ENCODE measurements at regions not wholly inside any gene's neighbourhood (a gene's known extent, or its start where the extent isn't known, plus 50 kb on each side); places are given as distances from the start of the nearest gene placed in this dataset.

DNA sequence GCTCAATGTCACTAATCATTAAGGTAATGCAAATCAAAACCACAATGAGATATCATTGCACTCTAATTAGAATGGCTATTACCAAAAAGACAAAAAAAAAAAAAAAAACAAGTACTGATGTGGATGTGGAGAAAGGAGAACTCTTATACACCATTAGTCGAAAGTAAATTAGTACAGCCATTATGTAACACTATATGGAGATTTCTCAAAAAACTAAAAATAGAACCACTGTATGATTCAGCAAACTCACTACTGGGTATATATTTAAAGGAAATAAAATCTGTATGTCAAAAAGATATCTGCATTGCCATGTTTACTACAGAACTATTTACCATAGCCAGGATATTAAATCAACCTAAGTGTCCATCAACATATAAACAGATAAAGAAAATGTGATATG lies 265.4 kb upstream of the ARHGAP20 start:
- DNase-seq (ENCODE audit: low spot score in 2 of 2) = no peak
- 81 to 83% methylated on average over 1 of the region's 1 CpG for WGBS, 2 donors
- intact Hi-C loops (cut with DNase I; ENCODE audit: low total_unique reads) = no loop called here
- no peak overlapping the region for H3K4me3 ChIP-seq (ENCODE audit: low read depth, poor library complexity, severe bottlenecking)
- TF ChIP-seq, protein P1, sequence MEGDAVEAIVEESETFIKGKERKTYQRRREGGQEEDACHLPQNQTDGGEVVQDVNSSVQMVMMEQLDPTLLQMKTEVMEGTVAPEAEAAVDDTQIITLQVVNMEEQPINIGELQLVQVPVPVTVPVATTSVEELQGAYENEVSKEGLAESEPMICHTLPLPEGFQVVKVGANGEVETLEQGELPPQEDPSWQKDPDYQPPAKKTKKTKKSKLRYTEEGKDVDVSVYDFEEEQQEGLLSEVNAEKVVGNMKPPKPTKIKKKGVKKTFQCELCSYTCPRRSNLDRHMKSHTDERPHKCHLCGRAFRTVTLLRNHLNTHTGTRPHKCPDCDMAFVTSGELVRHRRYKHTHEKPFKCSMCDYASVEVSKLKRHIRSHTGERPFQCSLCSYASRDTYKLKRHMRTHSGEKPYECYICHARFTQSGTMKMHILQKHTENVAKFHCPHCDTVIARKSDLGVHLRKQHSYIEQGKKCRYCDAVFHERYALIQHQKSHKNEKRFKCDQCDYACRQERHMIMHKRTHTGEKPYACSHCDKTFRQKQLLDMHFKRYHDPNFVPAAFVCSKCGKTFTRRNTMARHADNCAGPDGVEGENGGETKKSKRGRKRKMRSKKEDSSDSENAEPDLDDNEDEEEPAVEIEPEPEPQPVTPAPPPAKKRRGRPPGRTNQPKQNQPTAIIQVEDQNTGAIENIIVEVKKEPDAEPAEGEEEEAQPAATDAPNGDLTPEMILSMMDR (IDR thresholded peaks at IDR 0.05) = no peak
- TF ChIP-seq POLR2A (IDR thresholded peaks at IDR 0.05) = no peak

DNA sequence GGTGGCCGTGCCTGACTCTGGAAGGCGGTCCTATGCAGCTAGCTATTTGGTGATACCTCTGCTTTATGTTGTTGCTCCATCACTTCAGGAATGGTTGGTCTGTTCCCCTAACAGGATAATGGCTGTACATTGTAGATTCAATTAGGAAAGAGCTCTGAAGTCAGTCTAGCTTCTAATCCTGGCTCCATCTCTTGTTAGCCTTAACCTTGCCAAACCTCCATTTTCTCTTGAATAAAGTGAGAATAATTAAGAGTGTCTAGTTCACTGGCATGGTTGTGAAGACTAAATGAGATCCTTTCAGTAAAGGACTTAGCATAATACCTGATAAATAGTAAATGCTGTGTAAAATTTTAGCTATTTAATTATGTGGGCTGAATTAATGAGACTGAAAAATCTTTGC lies 262.5 kb upstream of the ARHGAP20 start:
- no peak for DNase-seq (ENCODE audit: low spot score in 2 of 2)
- intact Hi-C loops (cut with DNase I; ENCODE audit: low total_unique reads) = no loop called here
- no peak overlapping the region for H3K4me3 ChIP-seq (ENCODE audit: low read depth, poor library complexity, severe bottlenecking)
- TF ChIP-seq POLR2A (IDR thresholded peaks at IDR 0.05) = no peak
- TF ChIP-seq, protein P1 (IDR thresholded peaks at IDR 0.05) = no peak
- WGBS, 2 donors = 94% methylated on average over 2 of the region's 2 CpGs

DNA sequence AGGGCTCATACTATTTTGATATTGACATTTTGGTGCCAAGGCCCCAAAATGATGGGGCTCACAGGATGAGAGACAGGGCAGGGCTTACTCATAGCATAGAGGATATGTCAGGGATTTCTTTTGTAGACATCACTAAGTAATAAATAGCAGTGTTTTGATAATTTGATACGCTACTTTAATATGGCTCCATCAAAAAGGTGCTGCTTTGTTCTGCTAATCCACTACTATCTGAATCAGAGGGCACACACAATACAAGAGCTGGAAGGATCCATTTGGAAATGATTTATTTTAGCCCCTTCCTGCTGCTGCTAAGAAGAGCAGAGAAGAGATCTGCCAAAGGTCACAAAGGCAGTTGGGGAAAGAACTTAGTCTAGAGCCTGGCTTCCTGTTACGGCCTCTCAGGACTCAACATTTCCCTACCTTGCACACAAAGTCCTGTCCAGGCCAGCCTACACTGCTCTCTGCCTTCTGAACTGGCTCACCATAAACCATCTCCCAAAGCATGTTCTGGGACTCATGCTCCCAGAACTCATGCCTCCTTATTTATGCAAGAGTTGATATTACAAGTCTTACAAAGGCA lies 261.3 kb upstream of the ARHGAP20 start:
- WGBS, 2 donors = 82 to 85% methylated on average over 2 of the region's 2 CpGs
- no peak for DNase-seq (ENCODE audit: low spot score in 2 of 2)

DNA sequence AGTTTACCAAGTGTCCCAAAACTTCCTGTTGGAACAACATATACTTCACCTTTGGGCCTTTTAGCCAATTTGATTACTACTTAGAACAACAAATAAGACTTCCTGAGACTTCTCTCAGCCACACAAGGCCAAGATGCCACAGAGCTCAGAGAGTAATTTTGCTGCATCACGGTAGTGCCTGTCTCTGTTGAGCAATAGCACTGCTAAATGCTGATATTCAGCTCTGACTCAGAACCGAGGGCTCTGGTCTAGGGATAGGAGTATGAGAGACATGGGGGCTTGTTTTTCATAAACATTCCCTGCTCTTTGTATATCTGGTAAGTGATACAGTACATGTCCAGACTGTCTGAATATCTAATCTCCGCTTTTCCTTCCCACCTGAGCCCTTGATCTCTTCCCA lies 260.4 kb upstream of the ARHGAP20 start:
- WGBS, 2 donors = 68 to 72% methylated on average over 3 of the region's 3 CpGs
- H3K4me3 ChIP-seq (ENCODE audit: low read depth, poor library complexity, severe bottlenecking) = no peak overlapping the region
- no peak for DNase-seq (ENCODE audit: low spot score in 2 of 2)
- intact Hi-C loops (cut with DNase I; ENCODE audit: low total_unique reads) = no loop called here
- no peak for TF ChIP-seq POLR2A (IDR thresholded peaks at IDR 0.05)
- TF ChIP-seq, protein P1 (IDR thresholded peaks at IDR 0.05) = no peak

More for the DNA sequence above, 261.3 kb upstream of the ARHGAP20 start:
- H3K4me3 ChIP-seq (ENCODE audit: low read depth, poor library complexity, severe bottlenecking) = no peak overlapping the region
- intact Hi-C loops (cut with DNase I; ENCODE audit: low total_unique reads) = no loop called here
- no peak for TF ChIP-seq POLR2A (IDR thresholded peaks at IDR 0.05)
- TF ChIP-seq, protein P1 (IDR thresholded peaks at IDR 0.05) = no peak

DNA sequence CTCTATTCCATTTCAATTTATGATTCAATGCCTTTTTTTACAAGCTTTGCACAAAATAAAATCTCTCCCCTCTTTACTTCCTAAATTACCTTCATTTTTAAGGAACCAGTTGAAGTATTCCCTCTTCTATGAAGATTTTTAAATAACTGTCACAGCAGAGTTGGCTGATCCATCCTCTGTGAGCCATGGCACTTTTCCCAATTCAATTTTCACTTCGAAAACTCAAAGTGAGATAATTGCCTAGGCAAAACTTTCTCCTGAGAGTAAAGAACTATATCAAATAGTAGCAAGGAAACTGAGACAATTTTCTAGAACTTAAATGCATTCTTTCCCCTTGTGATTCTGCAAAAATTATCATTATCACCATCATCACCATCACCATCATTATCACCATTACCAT lies 259.9 kb upstream of the ARHGAP20 start:
- WGBS, 2 donors = 81 to 85% methylated on average over 1 of the region's 1 CpG
- intact Hi-C loops (cut with DNase I; ENCODE audit: low total_unique reads) = no loop called here
- TF ChIP-seq POLR2A (IDR thresholded peaks at IDR 0.05) = no peak
- TF ChIP-seq, protein P1 (IDR thresholded peaks at IDR 0.05) = no peak
- H3K4me3 ChIP-seq (ENCODE audit: low read depth, poor library complexity, severe bottlenecking) = no peak overlapping the region
- no peak for DNase-seq (ENCODE audit: low spot score in 2 of 2)

DNA sequence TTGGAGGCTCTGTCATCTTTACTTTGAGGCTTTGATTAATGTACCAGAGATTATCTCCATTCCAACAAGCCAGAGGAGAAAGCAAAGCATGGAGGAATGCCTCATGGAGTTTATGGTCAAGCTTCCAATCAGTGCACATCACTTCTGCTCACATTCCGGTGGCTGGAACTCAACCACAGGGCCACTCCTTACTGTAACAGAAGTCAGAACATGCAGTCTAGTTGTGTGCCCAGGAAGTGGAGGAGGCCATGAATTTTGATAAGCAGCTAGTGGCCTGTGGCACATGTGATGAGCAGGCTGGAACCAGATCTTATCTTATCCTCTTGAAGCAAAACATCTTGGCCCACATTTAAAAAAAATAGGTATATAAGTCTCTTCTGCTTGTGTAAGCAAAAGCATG lies 258.9 kb upstream of the ARHGAP20 start:
- intact Hi-C loops (cut with DNase I; ENCODE audit: low total_unique reads) = no loop called here
- H3K4me3 ChIP-seq (ENCODE audit: low read depth, poor library complexity, severe bottlenecking) = no peak overlapping the region
- DNase-seq (ENCODE audit: low spot score in 2 of 2) = no peak
- 54 to 59% methylated on average over 1 of the region's 1 CpG for WGBS, 2 donors
- no peak for TF ChIP-seq POLR2A (IDR thresholded peaks at IDR 0.05)
- TF ChIP-seq, protein P1 (IDR thresholded peaks at IDR 0.05) = no peak

Data from lower leg skin (tissue), 4 donors.